NCI-H2171 treated with DMSO at 0.1 percent for 48 hours (cell line): ENCODE measurements at regions not wholly inside any gene's neighbourhood (a gene's known extent, or its start where the extent isn't known, plus 50 kb on each side); places are given as distances from the start of the nearest gene placed in this dataset.
"Not testable (repeated sequence)": the region's sequence is repeated elsewhere in the genome, so short reads cannot be mapped to it uniquely, and the experiment has no call there.

Source experiments
- DNase-seq: peaks from one replicate; lab custom pipeline; 2025; lab: John Stamatoyannopoulos, UW

GRCh38 chr2:95727420-95727819 is 135.6 kb downstream of the TRIM43 start:
- DNase-seq: not testable (repeated sequence)

- DNase-seq: peak; percentile 86
Observed at GRCh38 chr2:95728878-95729596, 137.2 kb downstream of the TRIM43 start.

- no peak for DNase-seq
Observed at GRCh38 chr2:95729597-95729955, 137.8 kb downstream of the TRIM43 start.

- DNase-seq: no peak
Observed at GRCh38 chr2:95730813-95731212, 139.0 kb downstream of the TRIM43 start.

- no peak for DNase-seq
Observed at GRCh38 chr2:95734976-95735890, 143.4 kb downstream of the TRIM43 start.

GRCh38 chr2:95738301-95738700 is 146.5 kb downstream of the TRIM43 start:
- no peak for DNase-seq

- DNase-seq: not testable (repeated sequence)
Observed at GRCh38 chr2:95752126-95752525, 160.3 kb downstream of the TRIM43 start.

- DNase-seq: not testable (repeated sequence)
Observed at GRCh38 chr2:95753812-95754211, 162.0 kb downstream of the TRIM43 start.

GRCh38 chr2:95754213-95754612 is 162.4 kb downstream of the TRIM43 start:
- DNase-seq: not testable (repeated sequence)

- DNase-seq: peak; percentile 24
Observed at GRCh38 chr2:95754819-95755563, 163.2 kb downstream of the TRIM43 start.

- DNase-seq: peak; percentile 80
Observed at GRCh38 chr2:95755956-95756669, 164.3 kb downstream of the TRIM43 start.

GRCh38 chr2:95757988-95758387 is 166.2 kb downstream of the TRIM43 start:
- DNase-seq: no peak

- DNase-seq: no peak
Observed at GRCh38 chr2:95759481-95760246, 167.9 kb downstream of the TRIM43 start.

GRCh38 chr2:95760806-95761525 is 169.2 kb downstream of the TRIM43 start:
- no peak for DNase-seq

- DNase-seq: no peak
Observed at GRCh38 chr2:95761556-95761955, 169.8 kb downstream of the TRIM43 start.

GRCh38 chr2:95762023-95763021 is 170.5 kb downstream of the TRIM43 start:
- not testable (repeated sequence) for DNase-seq

- DNase-seq: not testable (repeated sequence)
Observed at GRCh38 chr2:95763074-95763473, 171.3 kb downstream of the TRIM43 start.

- DNase-seq: not testable (repeated sequence)
Observed at GRCh38 chr2:95764966-95765365, 173.2 kb downstream of the TRIM43 start.
